Heart left ventricle (tissue), 13 donors: ENCODE measurements at regions not wholly inside any gene's neighbourhood (a gene's known extent, or its start where the extent isn't known, plus 50 kb on each side); places are given as distances from the start of the nearest gene placed in this dataset.

Source experiments
- POLR2A ChIP-seq, 2 donors: fragments of 450-650 bp; IDR thresholded peaks; one replicate each; pipeline ENCODE4 v1.6.1; 2017; ENCODE audit warnings: antibody characterized with exemption in 2 of 2, mild to moderate bottlenecking in 2 of 2, moderate library complexity in 2 of 2
- TF ChIP-seq, protein P1 (sequence below), 12 donors: fragments of 200-600 bp; sonication (generic) in 4 of 12; IDR thresholded peaks; one replicate each; pipeline versions ENCODE4 v1.5.0 to v1.8.0; 2018 to 2022; ENCODE audit warnings: antibody characterized with exemption in 12 of 12, mild to moderate bottlenecking in 5 of 12
- donor health status: ischemic (EF 13 %, LVEDD 7.1; RV severe dilation, severe dysfunction).
- donor health status: DM: no; HTN: yes; CAD: no.
- donor health status: DM: no; HTN: no; CAD: no.
- donor health status: ischemic (EF 25% LVEDD 6.9; RV normal size, moderate dysfunction).
- donor health status: ischemic (EF 25% LVEDD 5.7; RV mildly dilated, moderate dysfunction).
- donor health status: ischemic (EF 35%, LVEDD 5.7; RV mildly dilated, moderate dysfunction).
- donor health status: nonischemic (EF 11% LVEDD 7.7; RV severe dilation, severe dysfunction).
- donor health status: DM: yes; HTN: yes; CAD: no.
- donor health status: PGD.
- donor health status: ischemic (EF 29% LVEDD 5.4; RV normal size, mild dysfunction).
- donor health status: nonischemic (EF 23%, LVEDD 6.1; RV moderate dilation, normal function).

DNA sequence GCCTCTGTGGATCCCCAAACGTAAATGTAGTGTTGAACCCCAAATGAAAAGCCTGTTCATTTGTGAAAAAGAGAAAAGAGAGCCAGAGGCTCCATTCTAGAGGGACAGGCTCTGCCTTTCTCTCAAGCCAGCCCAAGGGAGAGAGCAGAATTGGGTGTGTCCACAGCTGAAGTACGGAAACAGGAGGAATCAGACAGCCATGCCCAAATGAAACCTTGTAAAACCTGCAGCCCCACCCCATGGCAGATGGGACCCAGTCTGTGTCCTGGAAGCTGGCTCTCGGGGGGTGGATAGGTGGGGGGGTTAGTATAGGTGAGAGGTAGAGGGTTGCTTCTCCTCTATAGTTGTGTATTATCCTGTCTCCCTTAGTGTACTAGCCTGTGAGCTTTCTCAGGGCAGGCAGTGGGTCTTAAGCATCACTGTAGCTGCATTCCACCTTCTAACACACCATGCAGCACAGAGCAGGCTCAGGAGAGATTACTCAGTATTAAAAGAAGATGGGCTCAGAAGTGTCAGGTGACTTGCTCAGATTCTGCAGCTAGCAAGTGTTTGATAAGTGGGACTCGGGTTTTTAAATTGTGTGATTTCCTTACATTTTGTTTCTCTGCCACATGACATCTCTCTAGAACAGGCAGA is 67.4 kb upstream of the SIPA1L2 start:
- TF ChIP-seq, protein P1, sequence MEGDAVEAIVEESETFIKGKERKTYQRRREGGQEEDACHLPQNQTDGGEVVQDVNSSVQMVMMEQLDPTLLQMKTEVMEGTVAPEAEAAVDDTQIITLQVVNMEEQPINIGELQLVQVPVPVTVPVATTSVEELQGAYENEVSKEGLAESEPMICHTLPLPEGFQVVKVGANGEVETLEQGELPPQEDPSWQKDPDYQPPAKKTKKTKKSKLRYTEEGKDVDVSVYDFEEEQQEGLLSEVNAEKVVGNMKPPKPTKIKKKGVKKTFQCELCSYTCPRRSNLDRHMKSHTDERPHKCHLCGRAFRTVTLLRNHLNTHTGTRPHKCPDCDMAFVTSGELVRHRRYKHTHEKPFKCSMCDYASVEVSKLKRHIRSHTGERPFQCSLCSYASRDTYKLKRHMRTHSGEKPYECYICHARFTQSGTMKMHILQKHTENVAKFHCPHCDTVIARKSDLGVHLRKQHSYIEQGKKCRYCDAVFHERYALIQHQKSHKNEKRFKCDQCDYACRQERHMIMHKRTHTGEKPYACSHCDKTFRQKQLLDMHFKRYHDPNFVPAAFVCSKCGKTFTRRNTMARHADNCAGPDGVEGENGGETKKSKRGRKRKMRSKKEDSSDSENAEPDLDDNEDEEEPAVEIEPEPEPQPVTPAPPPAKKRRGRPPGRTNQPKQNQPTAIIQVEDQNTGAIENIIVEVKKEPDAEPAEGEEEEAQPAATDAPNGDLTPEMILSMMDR (IDR thresholded peaks at IDR 0.05), result no peak
- no peak for TF ChIP-seq POLR2A (IDR thresholded peaks at IDR 0.05)
